Skeletal muscle tissue (tissue), 3 donors: ENCODE measurements at regions not wholly inside any gene's neighbourhood (a gene's known extent, or its start where the extent isn't known, plus 50 kb on each side); places are given as distances from the start of the nearest gene placed in this dataset.
"Not testable (repeated sequence)": the region's sequence is repeated elsewhere in the genome, so short reads cannot be mapped to it uniquely, and the experiment has no call there.

Experiments used
- H3K27ac ChIP-seq: one replicate; pipeline ENCODE4 v1.7.0; 2013; ENCODE audit warnings: mild to moderate bottlenecking, low read depth, low read length, inconsistent platforms
- H3K27me3 ChIP-seq, 3 donors: one replicate each; pipeline ENCODE4 v1.7.0; 2013; ENCODE audit warnings: low read length in 3 of 3; ENCODE audit not compliant: control insufficient read depth in 3 of 3, insufficient read depth in 3 of 3
- H3K36me3 ChIP-seq, 3 donors: one replicate each; pipeline ENCODE4 v1.7.0; 2013; ENCODE audit warnings: low read length in 3 of 3; ENCODE audit not compliant: control insufficient read depth in 3 of 3, insufficient read depth in 3 of 3
- H3K4me1 ChIP-seq, 3 donors: one replicate each; pipeline ENCODE4 v1.7.0; 2013; ENCODE audit warnings: low read length in 3 of 3, mild to moderate bottlenecking in 3 of 3; ENCODE audit not compliant: control insufficient read depth in 3 of 3, insufficient read depth in 3 of 3
- H3K4me3 ChIP-seq, 3 donors: one replicate each; pipeline ENCODE4 v1.7.0; 2013; ENCODE audit warnings: low read length in 3 of 3
- H3K9ac ChIP-seq, 3 donors: one replicate each; pipeline ENCODE4 v1.7.0; 2013; ENCODE audit warnings: low read length in 3 of 3, mild to moderate bottlenecking in 3 of 3, moderate library complexity in 2 of 3, low read depth in 1 of 3
- H3K9me3 ChIP-seq, 3 donors: one replicate each; pipeline ENCODE4 v1.7.0; 2013; ENCODE audit warnings: low read length in 3 of 3; ENCODE audit not compliant: control insufficient read depth in 3 of 3
- donor health status: Osteomylitis.

- H3K27ac ChIP-seq, result no peak overlapping the region
Measured at GRCh38 chr17:63019138-63019873, 53.3 kb downstream of the TANC2 start.

DNA sequence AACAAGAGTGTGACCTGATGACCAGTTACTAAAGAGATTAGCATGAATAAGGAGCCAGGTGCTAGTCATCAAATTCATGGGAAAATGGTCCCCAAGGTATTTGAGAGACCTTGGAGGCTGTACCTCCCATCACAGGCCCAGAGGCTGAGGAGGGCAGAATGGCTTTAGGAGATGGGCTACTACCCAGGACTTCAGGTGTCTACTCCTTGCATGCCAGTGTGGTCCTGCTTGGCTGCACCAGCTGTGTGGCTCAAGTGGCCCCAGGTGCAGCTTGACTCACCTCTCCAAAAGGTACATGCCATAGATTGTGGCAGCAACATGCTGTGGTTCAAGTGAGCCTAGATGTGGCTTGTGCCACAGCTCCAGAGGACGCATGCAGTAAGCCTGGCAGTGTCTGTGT is 56.5 kb downstream of the TANC2 start:
- H3K9ac ChIP-seq, result no peak overlapping the region
- H3K9me3 ChIP-seq, result no peaks in the 10 kb centered on the region
- H3K27ac ChIP-seq, result no peak overlapping the region
- H3K36me3 ChIP-seq, result no peaks in the 10 kb centered on the region
- no peaks in the 10 kb centered on the region for H3K4me1 ChIP-seq
- no peaks in the 10 kb centered on the region for H3K27me3 ChIP-seq
- H3K4me3 ChIP-seq, result no peak overlapping the region

More at GRCh38 chr17:63019138-63019873, 53.3 kb downstream of the TANC2 start:
- Histone ChIP-seq H3K4me3 (no peak overlapping the region), H3K27me3 (no peaks in the 10 kb centered on the region), H3K9ac (no peak overlapping the region), H3K4me1 (no peaks in the 10 kb centered on the region), H3K9me3 (no peaks in the 10 kb centered on the region), H3K36me3 (no peaks in the 10 kb centered on the region)

- Histone ChIP-seq H3K36me3 (no peaks in the 10 kb centered on the region), H3K9ac (no peak overlapping the region), H3K27ac (no peak overlapping the region), H3K27me3 (no peaks in the 10 kb centered on the region), H3K9me3 (no peaks in the 10 kb centered on the region), H3K4me3 (no peak overlapping the region), H3K4me1 (no peaks in the 10 kb centered on the region)
Measured at GRCh38 chr17:63023049-63023448, 57.0 kb downstream of the TANC2 start.

DNA sequence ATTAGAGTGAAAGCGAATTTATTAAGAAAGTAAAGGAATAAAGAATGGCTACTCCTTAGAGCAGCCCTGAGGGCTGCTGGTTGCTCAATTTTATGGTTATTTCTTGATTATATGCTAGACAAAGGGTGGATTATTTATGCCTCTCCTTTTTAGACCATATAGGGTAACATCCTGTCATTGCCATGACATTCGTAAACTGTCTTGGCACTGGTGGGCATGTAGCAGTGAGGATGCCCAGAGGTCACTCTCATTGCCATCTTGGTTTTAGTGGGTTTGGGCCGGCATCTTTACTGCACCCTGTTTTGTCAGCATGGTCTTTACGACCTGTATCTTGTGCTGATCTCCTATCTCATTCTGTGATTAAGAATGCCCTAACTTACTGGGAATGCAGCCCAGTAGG is 58.2 kb downstream of the TANC2 start:
- Histone ChIP-seq H3K4me3 (no peak overlapping the region), H3K36me3 (no peaks in the 10 kb centered on the region), H3K9me3 (no peaks in the 10 kb centered on the region), H3K9ac (no peak overlapping the region), H3K4me1 (no peaks in the 10 kb centered on the region), H3K27ac (no peak overlapping the region), H3K27me3 (no peaks in the 10 kb centered on the region)

- Histone ChIP-seq H3K27ac (no peak overlapping the region), H3K4me3 (no peak overlapping the region), H3K9ac (no peak overlapping the region), H3K27me3 (no peaks in the 10 kb centered on the region), H3K36me3 (no peaks in the 10 kb centered on the region), H3K9me3 (no peaks in the 10 kb centered on the region), H3K4me1 (no peaks in the 10 kb centered on the region)
Measured at GRCh38 chr17:63024716-63025115, 58.7 kb downstream of the TANC2 start.

DNA sequence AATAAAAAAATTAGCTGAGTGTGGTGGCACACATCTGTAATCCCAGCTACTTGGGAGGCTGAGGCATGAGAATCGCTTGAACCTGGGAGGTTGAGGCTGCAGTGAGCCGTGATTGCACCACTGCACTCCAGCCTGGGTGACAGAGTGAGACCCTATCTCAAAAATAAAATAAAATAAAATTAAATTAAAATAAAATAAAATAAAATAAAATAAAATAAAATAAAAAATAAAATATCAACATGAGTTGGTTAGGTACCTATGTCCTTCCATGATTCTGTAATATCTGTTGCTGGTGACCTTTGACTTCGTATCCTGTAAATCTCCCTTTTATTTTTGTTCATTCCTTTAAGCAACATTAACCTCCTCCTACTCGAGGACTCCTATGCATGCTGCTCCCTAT is 59.6 kb downstream of the TANC2 start:
- not testable (repeated sequence) for H3K9ac ChIP-seq

GRCh38 chr17:63029541-63029940 is 63.5 kb downstream of the TANC2 start:
- H3K9me3 ChIP-seq, result no peaks in the 10 kb centered on the region
- H3K4me3 ChIP-seq, result no peak overlapping the region
- H3K27me3 ChIP-seq, result no peaks in the 10 kb centered on the region
- no peak overlapping the region for H3K27ac ChIP-seq
- H3K4me1 ChIP-seq, result no peaks in the 10 kb centered on the region
- no peak overlapping the region for H3K9ac ChIP-seq
- no peaks in the 10 kb centered on the region for H3K36me3 ChIP-seq

More for the DNA sequence above, 59.6 kb downstream of the TANC2 start:
- H3K9me3 ChIP-seq, H3K4me3 ChIP-seq, H3K27ac ChIP-seq, H3K36me3 ChIP-seq, H3K27me3 ChIP-seq, H3K4me1 ChIP-seq: not testable (repeated sequence)

- H3K27ac ChIP-seq, result no peak overlapping the region
- H3K9ac ChIP-seq, result no peak overlapping the region
- H3K27me3 ChIP-seq, result no peaks in the 10 kb centered on the region
- H3K4me3 ChIP-seq, result no peak overlapping the region
- no peaks in the 10 kb centered on the region for H3K36me3 ChIP-seq
- no peaks in the 10 kb centered on the region for H3K9me3 ChIP-seq
- H3K4me1 ChIP-seq, result no peaks in the 10 kb centered on the region
Measured at GRCh38 chr17:63032142-63032541, 66.1 kb downstream of the TANC2 start.

GRCh38 chr17:63033142-63033541 is 67.1 kb downstream of the TANC2 start:
- Histone ChIP-seq H3K36me3 (no peaks in the 10 kb centered on the region), H3K27ac (no peak overlapping the region), H3K9ac (no peak overlapping the region), H3K9me3 (no peaks in the 10 kb centered on the region), H3K4me1 (no peaks in the 10 kb centered on the region), H3K27me3 (no peaks in the 10 kb centered on the region), H3K4me3 (no peak overlapping the region)

GRCh38 chr17:63035271-63035670 is 69.2 kb downstream of the TANC2 start:
- H3K4me1 ChIP-seq, result no peaks in the 10 kb centered on the region
- no peak overlapping the region for H3K4me3 ChIP-seq
- no peak overlapping the region for H3K27ac ChIP-seq
- H3K9ac ChIP-seq, result no peak overlapping the region
- H3K9me3 ChIP-seq, result no peaks in the 10 kb centered on the region
- no peaks in the 10 kb centered on the region for H3K27me3 ChIP-seq
- no peaks in the 10 kb centered on the region for H3K36me3 ChIP-seq
